GM10266 (cell line): ENCODE measurements at regions not wholly inside any gene's neighbourhood (a gene's known extent, or its start where the extent isn't known, plus 50 kb on each side); places are given as distances from the start of the nearest gene placed in this dataset.

Experiments
- DNase-seq: peaks from one replicate; pipeline ENCODE4 v3.0.0; 2012; ENCODE audit errors: extremely low spot score
- CTCF ChIP-seq: IDR thresholded peaks from 2 replicates; pipeline ENCODE4 v1.5.1; 2012; ENCODE audit warnings: mild to moderate bottlenecking, low read depth; ENCODE audit not compliant: control insufficient read depth, insufficient read depth; ENCODE audit errors: missing control alignments

GRCh38 chr4:144289667-144290428, 149.3 kb upstream of the GYPA start:
- no peak for TF ChIP-seq CTCF
- no peak for DNase-seq

GRCh38 chr4:144291164-144291563, 150.6 kb upstream of the GYPA start:
- no peak for DNase-seq
- no peak for TF ChIP-seq CTCF

DNA sequence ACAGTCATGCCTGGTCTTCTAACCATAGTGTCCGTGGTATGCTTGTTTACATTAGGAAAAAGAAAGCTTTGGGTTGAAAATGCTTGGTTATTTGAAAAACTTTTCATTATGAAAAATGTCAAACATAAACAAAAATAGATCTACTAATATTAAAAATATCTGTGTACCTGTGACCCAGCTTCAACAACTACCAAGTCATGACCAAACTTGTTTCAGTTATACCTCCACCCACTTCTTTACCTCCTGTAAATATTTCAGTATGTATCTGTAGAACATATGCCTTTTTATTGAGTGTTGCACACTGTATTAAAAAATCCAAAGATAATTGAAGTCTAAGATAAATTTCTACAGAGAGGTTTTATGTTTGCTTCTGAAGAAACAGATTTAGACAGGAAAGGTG, 153.7 kb upstream of the GYPA start:
- no peak for DNase-seq
- TF ChIP-seq CTCF = no peak

DNA sequence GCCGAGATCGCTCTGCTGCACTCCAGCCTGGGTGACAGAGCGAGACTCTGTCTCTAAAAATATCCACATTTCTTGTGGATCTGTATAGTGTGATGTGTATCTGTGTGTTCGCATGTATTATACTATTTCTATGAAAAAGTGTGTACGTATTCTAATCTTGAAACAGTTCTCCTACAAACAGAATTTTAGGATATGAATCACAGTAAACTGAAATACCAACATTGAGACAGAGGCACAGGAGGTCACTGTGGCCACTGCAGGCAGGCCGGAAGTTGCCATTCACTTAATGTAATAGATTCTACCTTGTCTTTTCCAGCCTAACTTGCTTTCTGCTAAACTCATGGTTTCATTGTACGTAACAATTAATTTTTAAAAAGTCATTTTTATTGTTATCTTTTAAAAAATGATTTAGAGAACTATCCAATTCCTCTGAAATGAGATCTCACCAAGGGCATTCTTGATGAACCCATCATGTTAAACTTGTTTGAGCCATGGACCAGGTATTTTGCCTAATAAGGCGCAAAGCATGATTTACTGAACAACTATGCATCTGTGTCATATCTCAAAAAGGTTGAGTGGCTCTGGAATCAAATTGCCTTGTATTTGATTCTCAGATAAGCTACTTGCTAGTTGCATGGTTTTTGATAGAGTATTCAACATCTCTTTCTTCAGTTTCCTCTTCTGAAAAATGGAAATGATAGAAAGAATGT, 154.9 kb upstream of the GYPA start:
- no peak for TF ChIP-seq CTCF
- no peak for DNase-seq

DNA sequence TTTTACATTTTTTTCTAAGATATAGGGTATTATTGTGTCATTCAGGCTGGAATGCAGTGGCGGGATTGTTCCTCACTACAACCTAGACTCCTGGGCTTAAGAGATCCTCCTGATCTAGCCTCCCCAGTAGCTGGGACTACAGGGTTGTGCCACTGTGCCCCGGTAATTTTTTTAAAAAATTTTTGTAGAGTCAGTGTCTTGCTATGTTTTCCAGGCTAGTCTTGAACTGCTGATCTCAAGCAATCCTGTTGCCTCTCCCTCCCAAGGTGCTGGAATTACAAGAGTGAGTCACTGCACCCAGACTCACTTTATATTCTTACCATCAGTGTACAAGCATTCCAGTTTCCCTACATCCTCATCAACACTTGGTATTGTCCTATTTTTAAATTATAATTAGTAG, 156.4 kb upstream of the GYPA start:
- TF ChIP-seq CTCF = no peak
- DNase-seq = no peak

DNA sequence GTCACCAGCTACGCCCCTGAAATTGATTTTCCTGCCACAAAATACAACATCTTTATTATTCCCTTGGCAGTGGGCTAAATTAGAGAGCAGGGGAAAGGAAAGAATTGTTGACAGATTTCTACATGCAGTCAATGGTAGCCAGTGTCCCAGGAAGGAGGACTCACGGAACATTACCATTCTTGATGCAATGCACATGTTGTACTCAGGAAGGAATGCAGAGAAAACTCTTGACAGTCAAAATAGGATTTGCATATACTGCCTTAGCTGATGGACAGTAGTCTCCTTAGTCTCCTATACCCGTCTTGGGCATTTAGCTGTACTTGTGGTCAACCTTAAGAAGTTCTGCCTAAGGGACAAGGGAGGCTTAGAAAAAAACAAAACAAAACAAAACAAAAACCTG, 158.0 kb upstream of the GYPA start:
- no peak for DNase-seq

More for the DNA sequence above, 158.0 kb upstream of the GYPA start:
- no peak for TF ChIP-seq CTCF
